ENCODE measurements at regions not wholly inside any gene's neighbourhood (a gene's known extent, or its start where the extent isn't known, plus 50 kb on each side); places are given as distances from the start of the nearest gene placed in this dataset.

DNA sequence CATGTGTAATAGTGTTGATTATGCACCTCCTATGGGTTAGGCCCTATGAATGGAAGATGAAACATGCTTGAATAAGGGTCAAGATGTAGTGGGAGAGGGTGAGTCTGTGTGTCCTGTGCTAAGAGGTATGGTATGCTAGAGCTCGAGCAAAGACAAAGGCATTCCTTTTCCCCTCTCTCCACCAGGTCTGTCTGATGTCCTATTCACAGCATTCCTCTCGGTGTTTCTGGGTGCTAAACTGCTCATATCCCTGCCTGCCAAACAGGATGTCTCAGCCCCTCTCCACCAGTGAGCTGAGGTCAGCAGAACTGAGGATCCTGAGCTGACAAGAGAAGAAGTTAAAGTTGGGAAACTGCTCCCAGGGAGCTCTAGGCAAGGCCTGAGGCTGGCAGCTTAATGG is 344.9 kb downstream of the TSN start:
- TF ChIP-seq, protein P1, sequence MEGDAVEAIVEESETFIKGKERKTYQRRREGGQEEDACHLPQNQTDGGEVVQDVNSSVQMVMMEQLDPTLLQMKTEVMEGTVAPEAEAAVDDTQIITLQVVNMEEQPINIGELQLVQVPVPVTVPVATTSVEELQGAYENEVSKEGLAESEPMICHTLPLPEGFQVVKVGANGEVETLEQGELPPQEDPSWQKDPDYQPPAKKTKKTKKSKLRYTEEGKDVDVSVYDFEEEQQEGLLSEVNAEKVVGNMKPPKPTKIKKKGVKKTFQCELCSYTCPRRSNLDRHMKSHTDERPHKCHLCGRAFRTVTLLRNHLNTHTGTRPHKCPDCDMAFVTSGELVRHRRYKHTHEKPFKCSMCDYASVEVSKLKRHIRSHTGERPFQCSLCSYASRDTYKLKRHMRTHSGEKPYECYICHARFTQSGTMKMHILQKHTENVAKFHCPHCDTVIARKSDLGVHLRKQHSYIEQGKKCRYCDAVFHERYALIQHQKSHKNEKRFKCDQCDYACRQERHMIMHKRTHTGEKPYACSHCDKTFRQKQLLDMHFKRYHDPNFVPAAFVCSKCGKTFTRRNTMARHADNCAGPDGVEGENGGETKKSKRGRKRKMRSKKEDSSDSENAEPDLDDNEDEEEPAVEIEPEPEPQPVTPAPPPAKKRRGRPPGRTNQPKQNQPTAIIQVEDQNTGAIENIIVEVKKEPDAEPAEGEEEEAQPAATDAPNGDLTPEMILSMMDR (IDR thresholded peaks at IDR 0.05; ENCODE audit: control insufficient read depth, extremely low read depth, insufficient read depth), result no peak
- no peak for DNase-seq (ENCODE audit: low read depth)

DNA sequence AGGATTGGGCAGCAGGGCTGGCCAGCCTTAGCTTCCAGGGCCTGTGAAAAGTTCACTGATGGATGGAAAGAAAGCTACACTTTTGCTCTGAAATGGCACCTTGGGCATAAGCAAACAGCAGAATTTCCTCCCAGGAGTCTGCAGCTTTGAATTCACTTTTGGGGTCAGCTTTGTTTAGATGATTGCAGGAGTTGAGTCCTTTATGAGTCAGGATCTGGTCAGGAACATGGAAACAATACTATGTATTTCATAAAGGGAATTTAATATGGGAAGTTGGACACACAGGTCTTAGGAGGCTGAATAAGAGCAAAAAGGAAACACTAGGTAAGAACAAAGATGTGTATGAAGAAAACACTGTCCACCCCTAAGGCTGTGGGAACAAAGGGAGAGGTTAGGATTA is 345.3 kb downstream of the TSN start:
- no peak for DNase-seq (ENCODE audit: low read depth)
- H3K4me3 ChIP-seq (ENCODE audit: low read depth, low read length), result no peak overlapping the region
- TF ChIP-seq, protein P1 (IDR thresholded peaks at IDR 0.05; ENCODE audit: control insufficient read depth, extremely low read depth, insufficient read depth), result no peak

More for the DNA sequence above, 344.9 kb downstream of the TSN start:
- no peak overlapping the region for H3K4me3 ChIP-seq (ENCODE audit: low read depth, low read length)

DNA sequence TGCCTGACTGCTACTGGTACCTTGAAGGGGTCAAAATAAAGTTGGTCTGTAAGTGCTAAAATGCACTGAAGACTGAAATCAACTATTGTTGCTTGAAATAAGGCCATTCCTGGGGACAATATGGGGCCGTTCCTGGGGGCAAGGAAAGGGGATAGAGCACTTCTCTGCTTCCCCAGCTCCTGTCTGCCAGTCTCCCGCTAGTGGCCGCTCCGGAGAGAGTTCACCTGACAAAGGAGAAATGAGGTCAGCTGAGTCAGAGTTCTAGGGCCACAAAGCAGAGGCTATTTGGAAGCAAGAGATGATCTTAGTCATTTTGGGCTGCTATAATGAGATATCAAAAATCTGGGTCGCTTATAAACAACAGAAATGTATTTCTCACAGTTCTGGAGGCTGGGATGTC is 345.9 kb downstream of the TSN start:
- no peak for DNase-seq (ENCODE audit: low read depth)
- TF ChIP-seq, protein P1 (IDR thresholded peaks at IDR 0.05; ENCODE audit: control insufficient read depth, extremely low read depth, insufficient read depth), result 0 out of 2 replicates have a peak, but pooled peaks have one; percentile 10
- no peak overlapping the region for H3K4me3 ChIP-seq (ENCODE audit: low read depth, low read length)

DNA sequence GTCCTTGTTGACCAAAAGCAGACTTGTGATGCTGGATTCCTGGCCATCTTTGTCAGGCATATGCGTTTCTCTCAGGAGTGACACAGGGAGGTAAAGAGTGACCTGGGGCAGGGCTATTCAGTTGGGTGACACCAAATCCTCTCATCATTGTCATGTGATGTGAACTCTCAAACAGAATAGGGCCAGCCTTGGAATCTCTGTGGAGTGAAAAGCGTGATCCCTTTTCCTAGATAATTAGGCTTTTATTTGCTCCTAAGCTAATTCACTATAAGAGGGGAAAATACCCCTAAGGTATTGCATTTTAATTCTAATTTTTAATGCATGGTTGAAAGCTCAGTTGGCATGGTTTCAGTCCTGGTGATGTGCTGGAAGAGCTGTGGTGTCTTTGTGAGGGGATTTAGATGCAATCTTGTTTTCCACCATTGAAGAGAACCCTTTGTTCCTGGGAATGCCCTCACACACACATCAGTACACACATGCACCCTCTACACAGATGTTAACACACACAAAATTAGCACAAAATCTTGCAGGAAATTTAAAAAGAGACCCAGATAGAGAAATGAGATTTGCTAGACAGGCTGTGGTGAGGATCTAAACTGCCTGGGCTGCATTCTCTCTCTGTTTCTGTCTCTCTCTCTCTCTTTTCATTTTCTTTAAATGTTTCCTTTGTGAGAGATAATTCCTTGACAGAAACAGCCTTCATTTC is 349.9 kb downstream of the TSN start:
- DNase-seq (ENCODE audit: low read depth), result no peak
- TF ChIP-seq, protein P1 (IDR thresholded peaks at IDR 0.05; ENCODE audit: control insufficient read depth, extremely low read depth, insufficient read depth), result no peak
- H3K4me3 ChIP-seq (ENCODE audit: low read depth, low read length), result no peak overlapping the region

DNA sequence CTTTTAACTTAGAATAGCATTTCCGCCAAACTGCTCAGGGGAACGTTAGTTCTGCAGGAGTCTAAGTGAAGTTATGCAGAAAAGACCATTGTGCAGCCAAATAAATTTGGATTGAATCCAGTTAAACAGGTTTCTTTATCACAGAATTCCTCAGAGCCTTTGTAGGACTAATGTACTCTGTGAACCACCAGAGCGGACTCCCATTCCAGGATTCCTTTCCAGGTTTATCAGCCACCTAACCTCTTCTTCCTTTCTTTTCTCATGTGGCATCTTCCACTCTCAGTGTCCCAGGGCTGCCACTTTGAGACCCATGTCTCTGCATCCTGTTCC is 350.4 kb downstream of the TSN start:
- no peak overlapping the region for H3K4me3 ChIP-seq (ENCODE audit: low read depth, low read length)
- DNase-seq (ENCODE audit: low read depth), result no peak
- TF ChIP-seq, protein P1 (IDR thresholded peaks at IDR 0.05; ENCODE audit: control insufficient read depth, extremely low read depth, insufficient read depth), result no peak

DNA sequence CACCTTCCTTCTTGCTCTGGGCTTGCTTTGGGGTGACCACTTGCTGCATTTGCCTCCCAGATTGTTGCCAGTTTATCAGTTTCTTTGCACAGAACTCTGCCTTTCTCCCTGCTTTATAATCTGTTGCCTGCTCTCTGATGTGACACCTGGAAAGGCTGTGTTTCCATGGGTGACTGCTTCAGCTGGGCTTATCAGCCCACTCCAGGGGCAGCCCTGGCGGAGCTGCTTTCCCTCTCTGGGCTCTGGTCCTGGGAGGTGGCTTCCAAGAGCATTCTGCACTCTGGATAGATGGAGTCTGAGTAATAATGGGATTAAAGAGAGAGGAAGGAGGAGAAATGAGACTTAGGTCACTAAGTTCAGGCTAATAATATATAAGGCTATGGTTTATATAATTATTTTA is 352.7 kb downstream of the TSN start:
- TF ChIP-seq, protein P1 (IDR thresholded peaks at IDR 0.05; ENCODE audit: control insufficient read depth, extremely low read depth, insufficient read depth), result no peak

More for the DNA sequence above, 352.7 kb downstream of the TSN start:
- no peak overlapping the region for H3K4me3 ChIP-seq (ENCODE audit: low read depth, low read length)
- DNase-seq (ENCODE audit: low read depth), result no peak

Data from LNCaP clone FGC (cell line).